Activated CD4-positive, alpha-beta T cell treated with anti-CD3 and anti-CD28 coated beads for 24 hours (primary cell): ENCODE measurements at regions not wholly inside any gene's neighbourhood (a gene's known extent, or its start where the extent isn't known, plus 50 kb on each side); places are given as distances from the start of the nearest gene placed in this dataset.

Source experiments
- DNase-seq, 2 donors: peaks; one replicate each; pipeline ENCODE4 v3.0.0-alpha.2; 2020; ENCODE audit warnings: low read depth in 2 of 2

GRCh38 chr11:122234257-122234656 lies 118.2 kb upstream of the BLID start:
- no peak for DNase-seq

- no peak for DNase-seq
Observed at GRCh38 chr11:122232985-122233384, 117.0 kb upstream of the BLID start.

GRCh38 chr11:122230385-122230755 lies 114.4 kb upstream of the BLID start:
- DNase-seq, result no peak

- no peak for DNase-seq
Observed at GRCh38 chr11:122229481-122230384, 113.7 kb upstream of the BLID start.

GRCh38 chr11:122229078-122229477 lies 113.1 kb upstream of the BLID start:
- DNase-seq, result no peak

GRCh38 chr11:122226810-122227379 lies 110.9 kb upstream of the BLID start:
- no peak for DNase-seq

GRCh38 chr11:122224867-122225266 lies 108.9 kb upstream of the BLID start:
- DNase-seq, result no peak

GRCh38 chr11:122220321-122220720 lies 104.3 kb upstream of the BLID start:
- DNase-seq, result no peak

- DNase-seq, result no peak
Observed at GRCh38 chr11:122219791-122220190, 103.8 kb upstream of the BLID start.

- peak in 1 of 2 donors; percentile 1 for DNase-seq
Observed at GRCh38 chr11:122215244-122215992, 99.4 kb upstream of the BLID start.

GRCh38 chr11:122214567-122214966 lies 98.6 kb upstream of the BLID start:
- no peak for DNase-seq

GRCh38 chr11:122214080-122214479 lies 98.1 kb upstream of the BLID start:
- DNase-seq, result no peak

- no peak for DNase-seq
Observed at GRCh38 chr11:122213171-122213570, 97.2 kb upstream of the BLID start.

GRCh38 chr11:122210367-122210997 lies 94.5 kb upstream of the BLID start:
- DNase-seq, result no peak

- DNase-seq, result no peak
Observed at GRCh38 chr11:122209619-122210366, 93.8 kb upstream of the BLID start.

GRCh38 chr11:122207921-122208764 lies 92.1 kb upstream of the BLID start:
- no peak for DNase-seq

- no peak for DNase-seq
Observed at GRCh38 chr11:122207505-122207904, 91.5 kb upstream of the BLID start.

GRCh38 chr11:122205036-122205435 lies 89.0 kb upstream of the BLID start:
- no peak for DNase-seq

- DNase-seq, result no peak
Observed at GRCh38 chr11:122204206-122204605, 88.2 kb upstream of the BLID start.

GRCh38 chr11:122202951-122203456 lies 87.0 kb upstream of the BLID start:
- DNase-seq, result peak; percentile 11 to 12
